IMR-90 (cell line): ENCODE measurements at regions not wholly inside any gene's neighbourhood (a gene's known extent, or its start where the extent isn't known, plus 50 kb on each side); places are given as distances from the start of the nearest gene placed in this dataset.

ENCODE experiments used
- POLR2A ChIP-seq: IDR thresholded peaks from 2 replicates; pipeline ENCODE4 v1.6.1; 2012; ENCODE audit warnings: mild to moderate bottlenecking, low read depth, low read length
- SMC3 ChIP-seq: fragments of 150-350 bp; IDR thresholded peaks from 2 replicates; pipeline ENCODE4 v1.6.1; 2016; ENCODE audit warnings: low read depth, mild to moderate bottlenecking, antibody characterized with exemption, low read length, moderate library complexity
- TF ChIP-seq, protein P1 (sequence below): conservative IDR thresholded peaks from 2 replicates; pipeline ENCODE4 v1.5.1; 2012; ENCODE audit warnings: mild to moderate bottlenecking, low read depth, low read length, improper control_type of control experiment
- TF ChIP-seq, protein P2 (sequence below): fragments of 150-350 bp; IDR thresholded peaks from 2 replicates; pipeline ENCODE4 v1.6.1; 2016; ENCODE audit warnings: low read depth, mild to moderate bottlenecking, low read length, moderate library complexity, borderline replicate concordance

DNA sequence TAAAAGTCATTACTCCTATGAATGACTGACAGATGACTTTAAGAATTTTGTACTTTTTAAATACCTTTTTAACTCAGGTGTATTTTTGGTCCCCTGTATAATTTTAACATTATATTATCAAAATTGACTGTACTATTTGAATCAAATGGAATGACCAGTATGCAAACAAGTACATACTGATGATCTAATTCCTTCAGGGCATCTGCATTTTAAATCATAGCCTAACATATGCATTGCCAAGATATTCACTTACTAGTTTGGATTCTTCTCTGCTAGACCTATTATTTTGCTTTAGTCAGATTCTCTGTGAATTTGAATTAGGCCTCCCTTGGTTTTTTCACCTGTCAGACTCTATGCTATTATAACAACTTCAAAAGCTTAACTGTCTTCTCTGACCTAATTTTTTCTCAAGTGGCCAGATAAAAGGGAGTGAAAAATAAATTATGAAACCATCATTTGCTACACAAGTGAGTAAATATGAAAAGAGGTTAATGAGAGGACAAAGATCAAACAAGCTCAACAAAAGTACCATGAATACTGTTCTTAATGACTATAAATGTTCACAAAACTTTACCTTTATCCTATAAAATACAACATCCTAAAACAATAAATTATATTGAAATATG, 1505.2 kb upstream of the CDH9 start:
- TF ChIP-seq POLR2A (no peak), SMC3 (no peak)
- TF ChIP-seq, protein P1, sequence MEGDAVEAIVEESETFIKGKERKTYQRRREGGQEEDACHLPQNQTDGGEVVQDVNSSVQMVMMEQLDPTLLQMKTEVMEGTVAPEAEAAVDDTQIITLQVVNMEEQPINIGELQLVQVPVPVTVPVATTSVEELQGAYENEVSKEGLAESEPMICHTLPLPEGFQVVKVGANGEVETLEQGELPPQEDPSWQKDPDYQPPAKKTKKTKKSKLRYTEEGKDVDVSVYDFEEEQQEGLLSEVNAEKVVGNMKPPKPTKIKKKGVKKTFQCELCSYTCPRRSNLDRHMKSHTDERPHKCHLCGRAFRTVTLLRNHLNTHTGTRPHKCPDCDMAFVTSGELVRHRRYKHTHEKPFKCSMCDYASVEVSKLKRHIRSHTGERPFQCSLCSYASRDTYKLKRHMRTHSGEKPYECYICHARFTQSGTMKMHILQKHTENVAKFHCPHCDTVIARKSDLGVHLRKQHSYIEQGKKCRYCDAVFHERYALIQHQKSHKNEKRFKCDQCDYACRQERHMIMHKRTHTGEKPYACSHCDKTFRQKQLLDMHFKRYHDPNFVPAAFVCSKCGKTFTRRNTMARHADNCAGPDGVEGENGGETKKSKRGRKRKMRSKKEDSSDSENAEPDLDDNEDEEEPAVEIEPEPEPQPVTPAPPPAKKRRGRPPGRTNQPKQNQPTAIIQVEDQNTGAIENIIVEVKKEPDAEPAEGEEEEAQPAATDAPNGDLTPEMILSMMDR, result no peak
- TF ChIP-seq, protein P2, sequence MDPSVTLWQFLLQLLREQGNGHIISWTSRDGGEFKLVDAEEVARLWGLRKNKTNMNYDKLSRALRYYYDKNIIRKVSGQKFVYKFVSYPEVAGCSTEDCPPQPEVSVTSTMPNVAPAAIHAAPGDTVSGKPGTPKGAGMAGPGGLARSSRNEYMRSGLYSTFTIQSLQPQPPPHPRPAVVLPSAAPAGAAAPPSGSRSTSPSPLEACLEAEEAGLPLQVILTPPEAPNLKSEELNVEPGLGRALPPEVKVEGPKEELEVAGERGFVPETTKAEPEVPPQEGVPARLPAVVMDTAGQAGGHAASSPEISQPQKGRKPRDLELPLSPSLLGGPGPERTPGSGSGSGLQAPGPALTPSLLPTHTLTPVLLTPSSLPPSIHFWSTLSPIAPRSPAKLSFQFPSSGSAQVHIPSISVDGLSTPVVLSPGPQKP, result no peak
